OCI-LY1 (cell line): ENCODE measurements at regions not wholly inside any gene's neighbourhood (a gene's known extent, or its start where the extent isn't known, plus 50 kb on each side); places are given as distances from the start of the nearest gene placed in this dataset.

ENCODE experiments used
- CTCF ChIP-seq: fragments of 200-600 bp; sonication (generic), shearing (Covaris generic); IDR thresholded peaks from 2 replicates; pipeline ENCODE4 v1.5.1; 2017; ENCODE audit warnings: mild to moderate bottlenecking, antibody characterized with exemption, low read length, moderate library complexity, mixed read lengths
- EZH2 ChIP-seq: fragments of 200-600 bp; sonication (generic), shearing (Covaris generic); IDR thresholded peaks from 2 replicates; pipeline ENCODE4 v1.8.0; 2017; ENCODE audit warnings: borderline replicate concordance, mixed run types, mild to moderate bottlenecking, antibody characterized with exemption, low read length, moderate library complexity, mixed read lengths

- TF ChIP-seq CTCF: no peak
- no peak for TF ChIP-seq EZH2
These were observed 187.5 kb upstream of the ZBED5 start for GRCh38 chr11:11045156-11045930.
